Esophagus (tissue), 2 donors: ENCODE measurements at regions not wholly inside any gene's neighbourhood (a gene's known extent, or its start where the extent isn't known, plus 50 kb on each side); places are given as distances from the start of the nearest gene placed in this dataset.

ENCODE experiments used
- H3K27ac ChIP-seq, 2 donors: one replicate each; pipeline ENCODE4 v1.5.1; 2013; ENCODE audit warnings: low read depth in 2 of 2, mild to moderate bottlenecking in 2 of 2, inconsistent platforms in 1 of 2, low read length in 1 of 2, moderate library complexity in 1 of 2
- H3K27me3 ChIP-seq, 2 donors: one replicate each; pipeline ENCODE4 v1.6.1; 2013; ENCODE audit warnings: low read length in 2 of 2, control low read depth in 1 of 2, mild to moderate bottlenecking in 1 of 2; ENCODE audit not compliant: insufficient read depth in 2 of 2, control insufficient read depth in 1 of 2
- H3K36me3 ChIP-seq, 2 donors: one replicate each; pipeline ENCODE4 v1.6.1; 2013; ENCODE audit warnings: low read length in 1 of 2; ENCODE audit not compliant: control insufficient read depth in 2 of 2, insufficient read depth in 2 of 2
- H3K4me1 ChIP-seq, 2 donors: one replicate each; pipeline ENCODE4 v1.6.1; 2013; ENCODE audit warnings: low read length in 1 of 2; ENCODE audit not compliant: control insufficient read depth in 2 of 2, insufficient read depth in 2 of 2
- H3K4me3 ChIP-seq, 2 donors: one replicate each; pipeline ENCODE4 v1.5.1; 2013; ENCODE audit warnings: low read length in 2 of 2, mild to moderate bottlenecking in 2 of 2, low read depth in 1 of 2, moderate library complexity in 1 of 2
- H3K9me3 ChIP-seq, 2 donors: one replicate each; pipeline ENCODE4 v1.6.1; 2013; ENCODE audit warnings: mild to moderate bottlenecking in 2 of 2, low read depth in 1 of 2, low read length in 1 of 2, moderate library complexity in 1 of 2; ENCODE audit not compliant: control insufficient read depth in 2 of 2, insufficient read depth in 1 of 2
- WGBS, 2 donors: extraction: QIAGEN DNeasy Blood & Tissue Kit; methylation state at CpG; one replicate each; pipeline ENCODE4 v1.1.7; 2013; 5-methylcytosine and 5-hydroxymethylcytosine counted together
- donor health status: healthy with polysubstance abuse.
- donor health status: Bipolar disorder and iron deficiency.

GRCh38 chr6:81396916-81397315 lies 355.6 kb downstream of the TENT5A start:
- 87 to 93% methylated on average over 2 of the region's 2 CpGs for WGBS, 2 donors
- H3K9me3 ChIP-seq = peaks cover 3% of the 10 kb centered on the region in 2 donors
- H3K27ac ChIP-seq = no peak overlapping the region
- no peak overlapping the region for H3K4me3 ChIP-seq
- no peaks in the 10 kb centered on the region for H3K36me3 ChIP-seq
- H3K4me1 ChIP-seq = no peaks in the 10 kb centered on the region
- no peaks in the 10 kb centered on the region for H3K27me3 ChIP-seq

GRCh38 chr6:81387163-81387562 lies 365.3 kb downstream of the TENT5A start:
- 59 to 61% methylated on average over 1 of the region's 1 CpG for WGBS, 2 donors
- H3K9me3 ChIP-seq = peaks cover 1 to 2% of the 10 kb centered on the region in 2 donors
- no peaks in the 10 kb centered on the region for H3K4me1 ChIP-seq
- no peak overlapping the region for H3K27ac ChIP-seq
- no peak overlapping the region for H3K4me3 ChIP-seq
- no peaks in the 10 kb centered on the region for H3K27me3 ChIP-seq
- no peaks in the 10 kb centered on the region for H3K36me3 ChIP-seq

GRCh38 chr6:81384921-81385320 lies 367.6 kb downstream of the TENT5A start:
- no peaks in the 10 kb centered on the region for H3K4me1 ChIP-seq
- no peaks in the 10 kb centered on the region for H3K9me3 ChIP-seq
- H3K36me3 ChIP-seq = no peaks in the 10 kb centered on the region
- H3K27me3 ChIP-seq = no peaks in the 10 kb centered on the region
- no peak overlapping the region for H3K27ac ChIP-seq
- 62 to 65% methylated on average over 2 of the region's 2 CpGs for WGBS, 2 donors
- H3K4me3 ChIP-seq = no peak overlapping the region

DNA sequence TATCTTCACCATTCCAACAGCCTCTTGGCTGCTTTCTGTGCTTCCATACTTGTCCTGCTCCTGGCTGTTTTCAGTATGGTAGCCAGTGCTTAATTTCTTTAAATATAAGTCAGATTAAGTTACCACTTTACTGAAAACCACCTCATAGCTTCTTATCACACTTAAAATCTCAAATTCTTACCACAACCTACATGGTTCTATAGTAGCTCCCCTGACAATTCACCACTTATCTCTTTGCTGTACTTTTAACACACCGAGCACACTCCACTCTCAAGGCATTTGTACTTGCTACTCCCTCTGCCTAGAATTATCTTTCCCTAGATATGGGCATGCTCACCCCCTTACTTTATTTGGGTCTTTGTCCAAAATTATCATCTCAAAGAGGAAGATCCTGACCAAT lies 369.0 kb downstream of the TENT5A start:
- Histone ChIP-seq H3K27ac (no peak overlapping the region), H3K36me3 (no peaks in the 10 kb centered on the region), H3K4me3 (no peak overlapping the region), H3K4me1 (no peaks in the 10 kb centered on the region), H3K9me3 (no peaks in the 10 kb centered on the region), H3K27me3 (no peaks in the 10 kb centered on the region)
- 84 to 88% methylated on average over 1 of the region's 1 CpG for WGBS, 2 donors

DNA sequence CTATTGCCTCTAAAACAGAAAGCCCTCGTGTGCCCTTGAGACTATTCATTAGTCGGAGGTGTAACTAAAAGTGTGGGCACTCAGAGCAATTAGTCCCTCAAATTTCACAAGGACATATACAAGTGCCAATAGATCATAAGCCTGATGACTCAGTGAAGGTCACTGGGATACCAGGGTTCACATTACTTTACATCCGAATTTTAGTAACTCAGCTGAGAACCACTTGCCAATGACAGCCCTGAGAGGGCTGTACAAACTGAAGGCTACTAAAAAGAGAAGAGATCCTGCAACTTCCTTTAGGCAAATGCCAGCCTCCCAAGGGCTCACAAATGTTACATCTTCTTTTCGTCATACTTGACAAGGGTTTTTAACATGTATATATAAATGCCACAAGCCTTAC lies 369.6 kb downstream of the TENT5A start:
- no peaks in the 10 kb centered on the region for H3K36me3 ChIP-seq
- no peak overlapping the region for H3K27ac ChIP-seq
- H3K4me3 ChIP-seq = no peak overlapping the region
- H3K4me1 ChIP-seq = no peaks in the 10 kb centered on the region
- no peaks in the 10 kb centered on the region for H3K27me3 ChIP-seq
- H3K9me3 ChIP-seq = no peaks in the 10 kb centered on the region
- WGBS, 2 donors = 74 to 78% methylated on average over 4 of the region's 4 CpGs

GRCh38 chr6:81381382-81381916 lies 371.0 kb downstream of the TENT5A start:
- Histone ChIP-seq H3K27me3 (no peaks in the 10 kb centered on the region), H3K9me3 (no peaks in the 10 kb centered on the region), H3K27ac (no peak overlapping the region), H3K36me3 (no peaks in the 10 kb centered on the region), H3K4me3 (no peak overlapping the region), H3K4me1 (no peaks in the 10 kb centered on the region)
- 96% methylated on average over 1 of the region's 1 CpG for WGBS, 2 donors

DNA sequence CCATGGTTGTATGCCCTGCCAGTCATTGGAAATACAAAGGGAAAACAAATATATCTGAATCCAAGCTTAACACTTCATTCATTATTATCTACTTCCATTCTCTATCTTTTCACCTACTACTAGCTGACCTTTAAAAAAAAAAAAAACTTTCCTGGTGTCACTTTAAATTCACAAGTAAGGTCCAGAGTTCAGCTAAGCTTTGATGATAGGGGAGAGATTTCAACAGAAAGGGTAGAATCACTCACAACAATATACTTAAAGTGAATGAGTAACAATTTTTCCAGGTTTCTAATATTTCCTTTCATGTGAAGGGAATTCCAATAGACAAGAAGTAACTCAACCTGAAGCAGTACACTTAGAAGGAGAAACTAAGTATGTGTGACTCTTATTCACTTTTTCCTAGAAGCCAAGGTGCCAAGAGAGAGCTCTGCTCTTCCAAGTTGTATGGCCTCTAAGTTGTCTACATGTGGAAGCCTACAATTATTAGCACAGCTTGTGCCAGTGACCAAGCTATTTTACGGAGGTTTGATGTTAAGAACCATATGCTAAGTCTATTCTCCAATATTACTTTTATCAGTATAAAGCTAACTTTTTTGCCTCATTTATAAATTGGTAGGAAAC lies 371.7 kb downstream of the TENT5A start:
- Histone ChIP-seq H3K4me1 (no peaks in the 10 kb centered on the region), H3K36me3 (no peaks in the 10 kb centered on the region), H3K9me3 (no peaks in the 10 kb centered on the region), H3K4me3 (no peak overlapping the region), H3K27me3 (no peaks in the 10 kb centered on the region), H3K27ac (no peak overlapping the region)
- WGBS, 2 donors = 78 to 88% methylated on average over 1 of the region's 1 CpG

GRCh38 chr6:81376745-81377144 lies 375.7 kb downstream of the TENT5A start:
- no peaks in the 10 kb centered on the region for H3K36me3 ChIP-seq
- H3K9me3 ChIP-seq = no peaks in the 10 kb centered on the region
- no peak overlapping the region for H3K27ac ChIP-seq
- no peak overlapping the region for H3K4me3 ChIP-seq
- WGBS, 2 donors = 85 to 90% methylated on average over 5 of the region's 5 CpGs
- no peaks in the 10 kb centered on the region for H3K4me1 ChIP-seq
- no peaks in the 10 kb centered on the region for H3K27me3 ChIP-seq

DNA sequence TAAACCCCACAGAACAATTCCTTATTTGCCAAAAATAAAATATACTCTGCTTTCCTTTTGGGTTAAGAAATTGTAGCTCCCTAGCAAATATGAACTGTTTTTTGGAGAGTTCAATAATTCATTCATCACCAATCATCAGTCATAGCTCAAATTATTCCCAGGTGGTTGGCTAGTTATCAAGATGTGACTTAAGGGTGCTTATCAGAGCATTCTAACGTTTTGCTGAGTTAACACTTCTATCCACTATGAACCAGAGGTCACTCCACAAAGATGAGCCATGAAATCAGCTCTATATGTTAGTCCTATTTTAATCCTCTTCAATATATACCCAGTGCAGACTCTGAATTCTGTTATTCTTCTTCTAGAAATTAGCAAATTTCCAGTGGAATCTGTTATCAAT lies 379.1 kb downstream of the TENT5A start:
- H3K36me3 ChIP-seq = no peaks in the 10 kb centered on the region
- H3K9me3 ChIP-seq = no peaks in the 10 kb centered on the region
- no peak overlapping the region for H3K4me3 ChIP-seq
- no peaks in the 10 kb centered on the region for H3K27me3 ChIP-seq
- no peak overlapping the region for H3K27ac ChIP-seq
- WGBS, 2 donors = 15% methylated on average over 1 of the region's 1 CpG
- no peaks in the 10 kb centered on the region for H3K4me1 ChIP-seq

DNA sequence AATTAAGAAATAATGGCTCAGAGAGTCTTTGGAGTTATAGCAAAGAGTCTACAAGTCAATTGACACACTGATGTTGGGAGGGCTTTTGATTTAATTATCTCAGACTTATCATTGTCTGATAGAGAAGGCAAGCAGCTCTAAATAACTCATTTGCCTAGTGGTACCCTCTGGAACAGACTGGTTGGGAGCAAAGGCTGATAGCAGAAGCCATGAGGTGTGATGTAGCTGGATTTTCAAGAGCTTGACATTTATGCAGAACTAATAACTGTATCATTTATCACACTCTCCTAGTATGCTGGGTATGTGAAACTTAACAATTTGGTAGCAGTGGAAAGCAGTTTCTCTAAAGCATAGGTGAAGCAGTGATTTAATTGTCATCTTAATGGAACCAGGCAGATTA lies 380.6 kb downstream of the TENT5A start:
- no peaks in the 10 kb centered on the region for H3K4me1 ChIP-seq
- H3K36me3 ChIP-seq = no peaks in the 10 kb centered on the region
- no peaks in the 10 kb centered on the region for H3K27me3 ChIP-seq
- no peak overlapping the region for H3K4me3 ChIP-seq
- no peaks in the 10 kb centered on the region for H3K9me3 ChIP-seq
- no peak overlapping the region for H3K27ac ChIP-seq
